ENCODE measurements at regions not wholly inside any gene's neighbourhood (a gene's known extent, or its start where the extent isn't known, plus 50 kb on each side); places are given as distances from the start of the nearest gene placed in this dataset.

- TF ChIP-seq MAFK (IDR thresholded peaks at IDR 0.05; ENCODE audit: partially characterized antibody) (no peak), NR3C1 (IDR thresholded peaks at IDR 0.05) (no peak)
Observed at GRCh38 chr4:160514126-160514525, 1411.2 kb downstream of the RAPGEF2 start.
